ENCODE measurements at regions not wholly inside any gene's neighbourhood (a gene's known extent, or its start where the extent isn't known, plus 50 kb on each side); places are given as distances from the start of the nearest gene placed in this dataset.

DNA sequence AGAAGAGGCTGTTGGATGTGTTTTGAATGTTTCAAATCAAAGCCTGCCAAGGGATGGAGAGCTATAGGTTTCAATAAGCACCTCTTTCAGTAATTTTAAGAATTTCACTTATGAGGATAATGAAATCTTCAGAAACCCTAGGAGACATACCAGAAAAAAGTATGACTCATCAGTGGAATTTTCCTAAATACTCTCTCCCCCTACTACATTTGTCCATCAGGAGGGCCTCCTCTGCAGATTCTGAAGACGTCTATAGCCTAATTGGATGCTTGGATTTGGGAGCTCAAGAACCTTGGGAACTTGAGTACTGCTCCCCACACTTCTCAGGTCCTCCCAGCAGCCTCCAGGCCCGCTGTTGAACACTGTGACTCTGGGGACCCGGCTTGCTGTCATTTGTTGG lies 374.3 kb downstream of the SLC4A3 start:
- no peak for DNase-seq

DNA sequence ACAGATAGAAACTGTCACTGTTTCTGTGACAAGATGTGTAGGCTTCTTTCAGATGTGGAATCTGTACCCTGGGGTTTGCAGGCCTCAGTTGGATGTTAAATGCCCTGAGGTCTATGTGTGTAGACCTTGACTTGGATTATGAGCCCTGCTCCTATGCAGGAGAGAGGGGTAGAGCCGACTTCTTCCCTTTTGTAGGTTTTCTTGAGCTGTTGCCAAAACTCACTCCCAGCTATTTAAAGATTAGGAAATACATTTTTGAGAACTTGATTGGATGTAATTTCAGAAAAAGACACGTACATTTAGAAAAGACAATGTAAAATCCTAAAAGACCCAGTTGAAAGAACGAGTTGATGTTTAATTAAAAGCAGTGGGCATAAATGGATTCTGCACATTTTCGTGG lies 374.8 kb downstream of the SLC4A3 start:
- DNase-seq: no peak

DNA sequence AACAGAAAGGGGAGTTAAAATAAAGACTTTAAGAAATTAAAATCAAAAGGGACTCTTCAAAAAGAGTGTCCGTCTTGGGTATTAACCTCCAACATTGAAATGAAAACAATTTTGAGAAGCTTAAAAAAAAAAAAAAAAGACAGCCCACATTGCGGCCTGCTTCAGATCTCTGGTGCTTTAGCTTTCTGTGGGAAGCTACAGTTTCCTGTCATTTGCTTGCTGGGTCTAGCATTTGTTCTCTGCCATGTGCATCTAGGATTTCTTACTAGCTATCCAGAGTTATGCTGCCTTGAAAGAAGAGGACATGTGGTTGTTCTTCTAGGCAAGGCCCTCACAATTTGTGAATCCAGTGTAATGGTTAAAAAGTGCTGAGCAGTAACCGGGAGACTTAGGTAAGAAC lies 375.3 kb downstream of the SLC4A3 start:
- no peak for DNase-seq

DNA sequence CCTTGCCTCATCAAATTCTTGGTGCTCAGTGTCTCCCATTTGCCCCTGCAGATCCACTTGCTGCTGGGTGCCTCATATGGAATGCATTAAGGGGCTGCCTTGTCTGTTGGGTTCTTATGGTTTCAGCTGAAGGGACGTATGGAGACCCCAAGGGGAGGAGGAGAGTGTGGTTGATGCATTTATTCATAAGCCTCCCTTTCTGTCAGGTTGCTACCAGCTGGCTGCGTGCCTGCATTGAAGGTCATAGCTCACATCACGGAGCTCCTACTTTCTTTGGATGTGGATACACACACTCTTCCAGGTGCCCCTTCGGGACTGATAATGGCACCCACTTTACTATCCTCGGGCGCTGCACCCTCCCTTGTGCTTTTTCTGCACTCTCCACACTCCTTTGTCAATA lies 377.9 kb downstream of the SLC4A3 start:
- DNase-seq: no peak

DNA sequence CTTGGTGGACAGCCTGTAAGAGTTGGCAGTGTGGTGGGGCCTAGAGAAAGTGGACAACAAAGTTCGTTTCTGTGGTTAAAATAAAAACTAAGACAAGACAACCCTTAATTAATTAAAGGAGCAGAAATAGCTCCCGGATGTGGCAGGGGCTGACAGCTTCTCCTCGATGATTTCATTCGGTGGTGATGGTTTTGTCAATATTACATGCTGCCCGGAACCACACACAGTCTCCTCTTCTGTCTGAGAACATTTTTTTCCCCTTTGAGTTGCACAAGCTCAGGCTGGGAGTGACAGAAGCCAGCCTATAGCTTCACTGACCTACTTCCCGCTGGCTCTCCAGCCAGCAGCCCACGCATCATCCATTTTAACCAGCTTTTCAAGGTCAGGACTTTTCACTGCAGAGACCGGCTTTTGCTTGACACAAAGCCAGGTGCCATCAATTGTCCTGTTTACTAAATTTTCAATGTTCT lies 378.8 kb downstream of the SLC4A3 start:
- no peak for DNase-seq

DNA sequence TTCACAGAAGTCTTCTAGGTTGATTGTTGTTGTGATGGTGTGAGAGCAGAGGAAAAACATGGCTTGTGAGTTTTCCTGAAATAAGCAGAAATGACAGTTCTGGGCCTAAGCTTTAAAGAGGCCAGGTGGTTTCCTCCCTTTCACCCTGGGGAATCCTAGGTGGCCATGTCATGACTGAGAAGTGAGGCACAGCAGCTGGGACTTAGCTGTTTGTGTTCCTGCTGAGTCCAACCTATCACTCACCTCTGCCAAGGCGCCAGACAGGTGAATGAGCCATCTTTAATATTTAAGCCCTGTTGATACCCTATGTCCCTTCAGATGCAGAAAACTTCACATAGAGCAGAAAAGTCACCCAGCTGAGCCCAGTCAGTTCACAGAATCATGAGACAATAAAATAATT lies 384.4 kb downstream of the SLC4A3 start:
- no peak for DNase-seq

DNA sequence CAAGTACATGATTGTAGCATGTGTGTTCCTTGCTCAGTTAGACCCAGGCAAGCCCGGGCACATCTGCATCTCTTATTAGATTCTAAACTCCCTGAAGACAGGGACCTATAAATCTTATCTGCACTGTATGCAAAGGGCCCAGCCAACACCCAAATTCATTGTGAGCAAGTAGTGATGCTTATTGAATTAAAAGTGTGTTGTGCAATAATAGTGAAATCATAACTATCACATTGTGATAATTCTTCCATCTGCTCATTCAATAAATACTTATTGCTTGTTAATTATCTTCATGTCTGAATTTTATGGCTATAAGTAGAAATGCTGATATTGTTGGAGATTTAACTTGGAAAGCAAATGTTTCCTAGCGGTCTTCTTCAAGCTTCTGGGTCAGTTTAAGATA lies 387.5 kb downstream of the SLC4A3 start:
- DNase-seq: no peak

DNA sequence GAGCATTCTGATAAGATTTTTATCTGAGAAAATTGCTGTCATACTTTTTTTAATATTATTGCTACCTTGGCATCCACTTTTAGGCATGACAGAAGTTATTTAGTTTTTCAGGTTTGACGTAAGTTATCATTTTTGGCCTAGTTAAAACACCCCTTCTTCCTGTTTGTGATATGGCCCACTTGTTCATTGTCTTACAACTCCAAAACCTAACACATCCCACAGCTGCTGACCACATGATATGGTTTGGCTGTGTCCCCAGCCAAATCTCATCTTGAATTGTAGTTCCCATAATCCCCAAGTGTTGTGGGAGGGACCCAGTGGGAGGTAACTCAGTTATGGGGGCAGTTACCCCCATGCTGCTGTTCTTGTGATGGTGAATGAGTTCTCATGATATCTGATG lies 388.1 kb downstream of the SLC4A3 start:
- DNase-seq: no peak

DNA sequence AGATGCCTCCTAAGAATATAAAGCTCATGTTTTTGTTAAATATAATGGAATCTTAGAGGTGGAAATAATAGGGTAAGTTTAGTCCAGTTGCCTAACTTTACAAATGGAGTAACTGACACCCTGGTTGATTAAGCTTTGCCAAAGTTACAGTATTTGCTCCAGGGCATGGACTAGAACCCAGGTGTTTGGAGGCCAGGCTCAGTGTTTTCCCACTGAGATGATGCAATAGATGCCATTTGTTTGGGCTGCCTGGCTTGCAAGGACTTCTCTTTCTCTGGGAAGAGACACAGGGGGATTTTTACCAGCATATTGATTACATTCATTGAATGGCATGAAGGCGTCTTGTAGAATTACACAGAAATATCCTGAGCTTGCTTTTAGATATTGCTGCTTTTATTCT lies 397.8 kb downstream of the SLC4A3 start:
- DNase-seq: no peak

DNA sequence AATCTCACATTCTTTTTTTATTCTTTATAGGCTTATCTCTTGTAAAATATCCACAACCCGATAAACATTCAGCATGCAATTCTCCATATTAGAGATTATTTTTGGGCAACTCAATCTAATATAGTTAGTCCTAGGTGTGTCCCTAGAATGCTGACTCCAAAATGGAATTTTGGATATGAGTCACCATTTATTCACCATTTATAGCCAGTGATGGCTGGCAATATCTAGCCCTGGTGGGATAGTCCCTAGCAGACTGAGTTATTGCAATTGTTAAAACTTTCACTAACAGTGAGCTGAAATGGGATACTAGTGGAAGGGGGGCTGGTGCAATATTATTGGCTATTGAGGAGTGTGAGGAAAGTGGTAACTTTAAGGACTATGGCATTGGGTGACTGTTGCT lies 401.6 kb downstream of the SLC4A3 start:
- no peak for DNase-seq

DNA sequence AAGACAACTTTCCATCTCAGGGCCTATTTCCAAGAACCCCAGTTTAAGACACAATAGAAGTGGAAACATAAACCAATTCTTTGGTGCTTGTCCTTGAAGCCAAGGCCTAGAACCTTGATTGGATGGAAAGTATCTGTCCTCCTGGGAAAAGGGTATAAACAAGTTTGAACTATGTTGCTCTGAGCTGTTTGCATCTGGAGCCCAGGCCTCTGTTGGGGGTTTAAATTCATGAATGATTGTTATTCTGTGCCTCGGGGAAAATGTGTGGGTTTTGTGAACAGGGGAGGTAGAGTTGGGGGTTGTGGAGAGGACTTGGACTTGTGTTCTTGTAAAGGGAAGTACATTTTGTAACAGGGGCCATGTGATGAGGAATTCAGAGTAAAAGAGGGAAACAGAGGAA lies 406.1 kb downstream of the SLC4A3 start:
- no peak for DNase-seq

DNA sequence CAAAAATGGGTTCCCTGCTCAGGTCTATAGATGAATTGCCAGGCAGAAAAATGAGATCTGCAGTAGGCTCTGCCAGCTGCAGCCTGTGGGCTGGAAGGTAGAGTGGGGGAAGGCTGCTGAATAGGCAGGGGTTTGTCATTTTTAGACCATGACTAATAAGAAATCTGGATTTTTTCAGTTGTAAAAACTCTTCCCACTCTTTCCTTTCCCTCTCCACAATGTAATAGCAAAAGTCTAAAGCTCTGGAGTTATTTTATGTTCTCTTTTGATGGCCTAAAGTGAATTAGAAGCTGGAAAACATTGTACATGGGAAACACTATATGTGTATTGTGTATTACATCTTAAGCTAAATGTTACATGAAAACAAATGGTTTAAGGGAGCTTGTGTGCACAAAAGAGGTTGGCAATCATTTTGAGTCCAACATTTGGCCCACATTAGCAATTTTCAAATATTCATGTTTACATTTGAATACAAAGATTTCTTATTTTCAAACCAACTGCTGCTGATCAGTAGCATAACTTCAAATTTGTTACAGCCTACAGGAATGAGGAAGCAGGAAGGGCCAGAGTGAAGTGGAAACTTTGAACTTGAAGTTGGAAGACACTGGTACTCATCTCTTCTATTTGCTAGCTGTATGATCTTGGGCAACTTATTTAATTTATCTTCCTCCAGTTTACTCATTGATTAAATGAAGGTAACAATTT lies 407.1 kb downstream of the SLC4A3 start:
- DNase-seq: no peak

DNA sequence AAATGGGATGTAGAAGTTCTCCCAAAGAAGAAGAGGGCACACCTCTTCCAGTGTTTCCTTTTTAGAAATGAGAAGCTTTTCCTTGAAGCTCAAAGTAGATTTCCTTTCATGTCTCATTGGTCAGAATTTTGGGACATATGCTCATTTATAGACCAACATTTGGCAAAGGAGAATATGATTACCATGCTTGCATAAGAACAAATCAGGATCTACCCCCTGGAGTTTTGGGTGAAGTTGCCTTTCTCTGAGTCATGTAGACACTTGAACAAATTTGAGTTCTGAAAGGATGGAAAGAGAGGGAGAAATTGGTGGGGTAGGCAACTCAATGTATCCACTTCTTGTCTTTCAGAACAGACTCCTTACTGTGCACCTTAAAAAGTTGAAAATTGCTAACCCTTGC lies 409.0 kb downstream of the SLC4A3 start:
- no peak for DNase-seq

DNA sequence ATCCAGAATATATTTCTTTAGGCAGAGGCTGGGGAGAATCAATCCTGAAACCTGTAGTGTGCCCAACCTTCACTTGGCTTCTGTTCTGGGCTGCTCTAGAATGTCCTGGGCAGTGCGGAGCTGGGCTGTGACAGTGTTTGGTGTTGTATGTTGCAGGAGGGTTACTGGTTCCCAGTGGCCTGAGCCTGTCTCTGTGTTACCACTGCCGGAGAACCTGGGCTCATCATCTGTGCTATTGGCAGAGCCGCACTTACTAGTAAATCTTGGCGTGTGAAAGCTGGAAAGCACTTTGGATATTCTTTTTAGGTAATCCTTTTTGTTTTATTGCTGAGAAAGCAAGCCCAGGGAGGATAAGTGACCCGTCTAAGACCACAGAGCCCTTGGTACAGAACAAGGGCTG lies 412.9 kb downstream of the SLC4A3 start:
- DNase-seq: no peak

DNA sequence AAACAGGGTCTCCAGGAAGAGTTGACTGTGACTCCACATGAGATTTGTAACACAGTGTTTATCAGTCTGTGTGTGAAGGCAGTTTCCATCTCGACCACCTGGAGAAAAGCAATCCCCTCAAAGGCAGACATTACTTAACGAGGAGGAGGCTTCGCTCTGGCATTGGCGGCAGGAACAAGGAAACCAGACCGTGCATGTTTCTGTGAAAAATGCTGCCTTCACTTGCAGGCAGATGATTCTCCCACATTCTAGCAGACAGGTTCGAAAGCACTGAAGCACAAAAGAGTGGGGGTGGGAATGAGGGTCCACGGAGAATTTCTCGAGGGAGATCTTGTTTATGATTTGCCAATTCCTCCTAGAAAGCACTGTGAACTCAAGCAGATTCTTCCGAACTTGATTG lies 414.0 kb downstream of the SLC4A3 start:
- no peak for DNase-seq

DNA sequence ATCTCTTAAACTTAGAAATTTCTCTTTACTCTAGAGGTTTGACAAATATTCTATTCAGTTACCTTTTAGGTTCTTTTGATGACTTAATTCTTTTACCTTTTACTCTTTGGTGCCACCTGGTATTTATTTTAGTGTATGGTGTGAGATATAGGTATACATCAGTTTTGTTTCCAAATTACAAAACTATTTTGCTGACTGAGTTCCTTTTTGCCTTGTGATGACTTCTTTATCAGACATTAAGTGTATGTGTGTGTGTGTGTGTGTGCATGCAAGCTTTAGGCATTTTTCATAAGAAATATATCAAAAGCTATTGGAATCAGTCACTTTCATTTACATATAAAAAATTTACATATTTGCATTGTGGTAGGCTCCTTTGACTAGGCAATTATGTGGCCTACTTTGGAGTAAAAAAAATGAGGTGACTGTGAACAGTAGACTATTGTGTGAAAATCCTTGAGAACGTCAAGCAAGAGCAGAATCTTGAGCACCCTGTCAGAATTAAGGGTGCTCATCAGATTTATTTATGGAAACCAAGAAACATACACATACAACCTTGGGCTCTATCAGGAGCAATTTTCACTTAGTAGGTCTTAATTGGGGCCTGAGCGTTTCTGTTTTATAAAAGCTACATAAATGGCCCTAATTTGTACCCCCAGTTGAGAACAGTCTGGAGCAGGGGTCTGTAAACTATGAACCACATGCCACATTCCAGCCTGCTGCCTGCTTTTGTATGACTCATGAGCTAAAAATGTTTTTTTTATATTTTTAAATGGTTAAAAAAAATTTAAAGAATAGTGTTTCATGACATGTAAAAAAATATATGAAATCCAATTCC lies 415.9 kb downstream of the SLC4A3 start:
- no peak for DNase-seq

DNA sequence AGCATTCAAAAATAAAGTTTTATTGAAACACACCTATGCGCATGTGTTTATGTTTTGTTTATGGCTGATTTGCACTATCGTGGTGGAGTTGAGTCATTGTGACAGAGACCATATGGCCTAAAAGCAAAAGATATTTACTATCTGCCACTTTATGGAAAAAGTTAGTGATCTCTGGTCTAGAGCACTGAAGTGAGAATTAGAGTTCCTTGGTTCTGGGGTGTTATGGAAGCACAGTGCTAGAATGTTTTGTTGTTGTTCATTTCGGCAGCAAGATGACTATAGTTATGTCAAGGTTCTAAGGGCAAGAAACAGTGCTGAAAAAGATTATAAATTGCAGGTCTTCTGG lies 416.5 kb downstream of the SLC4A3 start:
- DNase-seq: no peak

DNA sequence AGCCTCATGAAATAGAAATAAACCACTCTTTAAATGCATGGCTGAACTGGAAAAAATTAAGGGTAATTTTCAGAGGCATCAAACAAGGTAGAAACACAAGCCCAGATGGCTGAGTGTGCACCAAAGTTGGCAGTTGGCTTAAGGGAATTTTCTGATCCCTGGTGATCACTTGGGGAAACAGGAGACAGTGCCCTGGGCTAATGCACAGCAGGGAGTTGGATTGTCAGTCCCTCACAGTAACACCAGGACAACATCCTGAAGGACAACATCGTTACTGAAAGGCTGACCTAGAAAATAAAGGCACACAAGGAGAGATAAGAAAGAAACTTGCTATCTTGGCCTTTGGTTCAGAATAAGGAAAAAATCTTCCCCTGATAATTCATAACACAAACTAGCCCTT lies 417.0 kb downstream of the SLC4A3 start:
- DNase-seq: no peak

DNA sequence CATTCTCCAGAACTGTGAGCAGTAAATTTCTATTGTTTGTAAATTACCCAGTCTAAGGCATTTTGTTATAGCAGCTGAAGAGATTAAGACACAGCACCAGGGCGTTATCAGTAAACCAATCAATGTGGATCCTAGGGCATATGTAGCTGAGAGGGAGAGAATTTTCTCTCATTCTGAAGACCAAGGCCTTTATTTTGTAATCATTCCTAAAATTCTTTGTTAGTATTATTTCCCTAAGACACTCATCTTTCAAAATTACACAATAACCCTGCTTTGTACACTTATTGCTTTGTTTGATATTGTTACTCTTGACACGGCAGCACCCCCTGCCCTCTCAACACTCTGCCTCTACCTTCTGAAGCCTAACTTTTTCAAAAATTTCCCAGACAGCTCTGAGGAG lies 419.1 kb downstream of the SLC4A3 start:
- no peak for DNase-seq

DNA sequence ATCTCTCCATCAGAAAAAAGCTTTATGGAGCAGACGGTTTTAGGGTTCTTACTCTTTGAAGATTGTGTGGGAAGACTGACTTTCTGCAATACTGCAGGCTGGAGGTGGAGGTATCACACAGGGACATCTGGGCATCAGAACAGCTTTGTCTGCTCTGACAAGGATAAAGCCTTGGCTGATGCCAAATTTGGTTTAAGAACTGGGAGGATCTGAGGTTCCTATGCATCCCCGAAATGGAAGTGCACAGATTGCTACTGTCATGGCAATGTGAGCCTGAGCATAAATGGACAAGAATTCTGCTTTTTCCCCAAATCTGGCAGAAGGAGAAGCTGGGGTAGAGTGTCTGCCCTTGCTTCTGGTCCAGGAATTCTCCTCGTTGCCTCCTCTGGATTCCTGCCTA lies 424.3 kb downstream of the SLC4A3 start:
- no peak for DNase-seq

DNA sequence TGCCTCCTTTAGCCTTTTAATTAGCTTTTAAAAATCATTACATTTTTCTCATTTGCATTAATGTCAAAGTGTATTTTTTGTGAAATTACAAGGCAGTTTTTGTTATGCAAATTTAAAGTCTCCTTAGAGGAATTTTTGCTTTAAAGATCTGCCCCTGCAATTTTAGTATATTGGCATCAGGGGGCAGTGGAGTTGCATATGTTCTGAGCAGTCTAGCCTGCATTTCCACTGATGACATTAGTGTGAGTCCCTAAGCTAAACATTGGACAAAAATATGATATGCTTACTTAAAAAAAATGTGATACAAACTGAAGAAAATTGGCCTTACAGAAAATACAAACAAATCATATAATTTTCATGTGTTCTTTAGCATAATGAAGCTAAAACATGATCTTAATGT lies 426.5 kb downstream of the SLC4A3 start:
- no peak for DNase-seq

DNA sequence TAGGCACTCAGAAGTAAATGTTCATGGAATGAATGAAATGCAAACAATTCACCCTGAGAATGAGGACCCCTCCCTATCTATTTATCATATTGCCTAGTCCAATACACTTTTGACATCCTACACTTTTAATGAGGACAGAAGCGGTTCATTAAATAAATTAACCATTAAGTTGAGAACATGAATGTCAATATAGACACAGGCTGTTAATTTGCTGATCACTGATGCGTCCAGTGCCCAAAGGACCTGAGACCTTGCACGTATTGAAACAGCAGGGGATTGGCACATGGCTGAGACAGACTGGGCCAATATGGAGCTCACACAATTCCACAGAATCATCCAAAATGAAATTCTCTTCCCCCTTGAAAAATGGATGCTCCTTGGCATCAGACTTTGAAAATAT lies 430.0 kb downstream of the SLC4A3 start:
- DNase-seq: peak; percentile 74

DNA sequence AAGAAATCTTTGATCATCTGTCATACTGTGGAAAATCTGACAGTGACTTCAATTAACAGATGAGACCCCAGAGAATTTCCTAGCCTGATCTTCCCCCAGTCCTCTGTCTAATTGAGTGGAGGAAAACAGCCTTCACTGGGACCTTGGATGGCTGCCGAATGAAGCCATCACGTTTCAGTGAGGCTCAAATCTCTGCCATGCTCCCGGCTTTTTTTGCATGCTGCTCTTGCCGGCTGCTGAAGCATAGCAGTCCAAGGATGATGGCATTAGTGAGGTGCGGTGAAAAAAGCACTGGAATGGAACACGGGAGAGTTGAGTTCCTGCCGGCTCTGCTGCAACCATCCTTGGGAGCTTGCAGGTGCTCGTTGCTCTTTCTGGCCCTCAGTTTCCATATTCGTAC lies 430.5 kb downstream of the SLC4A3 start:
- DNase-seq: no peak

DNA sequence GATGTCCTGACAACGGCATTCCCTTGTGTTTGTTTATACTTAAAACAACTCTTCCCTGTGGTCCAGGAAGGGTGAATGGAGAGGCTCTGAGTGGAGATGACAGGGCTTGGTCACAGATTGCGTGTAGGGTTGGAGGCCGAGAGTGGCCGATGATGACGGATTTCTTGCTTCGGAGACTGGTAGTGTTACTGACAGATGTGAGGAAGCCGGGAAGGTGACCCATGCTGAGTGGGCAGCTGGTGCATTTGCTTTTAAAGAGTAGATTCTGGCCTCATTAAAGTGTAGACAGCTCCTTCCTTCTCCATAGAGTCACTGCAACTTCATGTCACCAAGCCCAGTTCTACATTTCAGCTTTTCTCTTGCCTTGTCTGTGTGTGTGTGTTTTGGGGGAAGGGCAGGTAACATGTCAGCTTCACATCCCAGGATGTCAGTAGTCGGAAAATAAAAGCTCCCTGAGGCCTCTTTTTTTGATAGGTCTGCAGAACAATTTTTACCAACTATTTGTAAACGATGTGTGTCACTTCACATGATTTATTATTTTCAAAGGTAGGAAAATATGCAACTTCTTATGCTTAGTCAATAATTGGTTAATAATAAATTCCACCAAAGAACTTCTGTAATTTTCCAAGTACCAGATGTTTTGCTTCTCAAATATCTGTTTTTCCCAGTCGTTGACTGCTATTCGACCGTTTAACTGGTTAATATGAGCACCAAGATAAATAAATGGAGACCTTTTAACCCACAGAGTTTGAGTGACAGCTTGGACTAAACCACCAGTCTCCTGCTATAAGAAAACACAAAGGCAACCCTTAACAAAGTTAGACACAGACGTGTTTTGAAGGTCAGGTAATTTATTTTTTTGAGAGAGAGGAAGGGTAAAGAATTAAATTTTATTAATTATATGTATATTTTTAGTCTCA lies 436.9 kb downstream of the SLC4A3 start:
- no peak for DNase-seq
